IMR-90 (cell line): ENCODE measurements at regions not wholly inside any gene's neighbourhood (a gene's known extent, or its start where the extent isn't known, plus 50 kb on each side); places are given as distances from the start of the nearest gene placed in this dataset.

Experiments used
- ATAC-seq: fragments of 200-7000 bp; cut with Tn5 transposase; 2 replicates; pipeline ENCODE4 v1.9.1; 2020; ENCODE audit warnings: low read depth, mild to moderate bottlenecking, moderate library complexity
- BruUV-seq: library from RNA; stranded (reverse); fragments of 400-500 nt; replicated peaks from 2 replicates; lab custom pipeline; 2021; lab: Mats Ljungman, UMichigan
- CTCF ChIA-PET: fragments of 300-600 bp; formaldehyde crosslinking; extraction: SDS; loops from one replicate; lab custom pipeline; 2021; ENCODE audit warnings: antibody characterized with exemption; lab: Yijun Ruan, JAX
- POLR2A ChIA-PET: fragments of 300-600 bp; sonication (Branson Sonifier 250); formaldehyde crosslinking; loops from one replicate; lab custom pipeline; 2022; ENCODE audit warnings: antibody characterized with exemption; ENCODE audit not compliant: unreplicated experiment; lab: Charles Lee
- DNase-seq: peaks from one replicate; pipeline ENCODE4 v3.0.0; 2013
- H2AFZ ChIP-seq: replicated peaks from 2 replicates; pipeline ENCODE3; 2013; ENCODE audit warnings: low read length, mild to moderate bottlenecking; ENCODE audit not compliant: poor library complexity
- H2AK5ac ChIP-seq: 2 replicates; pipeline ENCODE4 v1.6.1; 2013; ENCODE audit warnings: low read depth, low read length, inconsistent platforms
- H2AK9ac ChIP-seq: replicated peaks from 2 replicates; pipeline ENCODE3; 2013; ENCODE audit warnings: mild to moderate bottlenecking, low read depth, low read length, moderate library complexity; ENCODE audit not compliant: poor library complexity
- H2BK120ac ChIP-seq: 2 replicates; pipeline ENCODE4 v1.6.1; 2013; ENCODE audit warnings: low read depth, low read length, inconsistent platforms
- H2BK15ac ChIP-seq: 3 replicates; pipeline ENCODE4 v1.6.1; 2013; ENCODE audit warnings: low read depth, low read length, inconsistent platforms
- H2BK20ac ChIP-seq: 2 replicates; pipeline ENCODE4 v1.6.1; 2013; ENCODE audit warnings: low read depth, mild to moderate bottlenecking, inconsistent platforms, low read length, moderate library complexity
- H2BK5ac ChIP-seq: 2 replicates; pipeline ENCODE4 v1.6.1; 2013; ENCODE audit warnings: mild to moderate bottlenecking, low read depth, low read length, inconsistent platforms; ENCODE audit not compliant: poor library complexity, severe bottlenecking
- H3K14ac ChIP-seq: replicated peaks from 2 replicates; pipeline ENCODE4 v1.6.1; 2013; ENCODE audit warnings: low read depth, low read length, inconsistent platforms
- H3K18ac ChIP-seq: 2 replicates; pipeline ENCODE4 v1.6.1; 2013; ENCODE audit warnings: low read depth, low read length, control low read depth
- H3K23ac ChIP-seq: 2 replicates; pipeline ENCODE4 v1.6.1; 2013; ENCODE audit warnings: low read depth, low read length, inconsistent platforms
- H3K27ac ChIP-seq: 2 replicates; pipeline ENCODE4 v1.5.1; 2013; ENCODE audit warnings: mild to moderate bottlenecking, control low read depth, low read length; ENCODE audit not compliant: insufficient read depth
- H3K27me3 ChIP-seq: 2 replicates; pipeline ENCODE4 v1.6.1; 2013; ENCODE audit warnings: low read length; ENCODE audit not compliant: control insufficient read depth, insufficient read depth
- H3K36me3 ChIP-seq: 2 replicates; pipeline ENCODE4 v1.6.1; 2013; ENCODE audit warnings: low read length, mixed read lengths; ENCODE audit not compliant: control insufficient read depth, insufficient read depth
- H3K4ac ChIP-seq: 2 replicates; pipeline ENCODE4 v1.6.1; 2013; ENCODE audit warnings: low read depth, low read length, inconsistent platforms
- H3K4me1 ChIP-seq: 2 replicates; pipeline ENCODE4 v1.6.1; 2013; ENCODE audit warnings: low read length, mixed read lengths; ENCODE audit not compliant: control insufficient read depth, insufficient read depth
- H3K4me2 ChIP-seq: 2 replicates; pipeline ENCODE4 v1.6.1; 2013; ENCODE audit warnings: low read depth, mild to moderate bottlenecking, control low read depth, low read length, moderate library complexity
- H3K4me3 ChIP-seq: 2 replicates; pipeline ENCODE4 v1.5.1; 2013; ENCODE audit warnings: low read depth, mild to moderate bottlenecking, control low read depth, low read length, moderate library complexity; ENCODE audit not compliant: insufficient read depth
- H3K56ac ChIP-seq: 2 replicates; pipeline ENCODE4 v1.6.1; 2013; ENCODE audit warnings: low read length, inconsistent platforms; ENCODE audit not compliant: insufficient read depth; ENCODE audit errors: extremely low read depth
- H3K79me1 ChIP-seq, 2 experiments: 2 replicates each; pipeline ENCODE4 v1.6.1; 2013; ENCODE audit warnings: low read length in 2 of 2, inconsistent platforms in 1 of 2, low read depth in 1 of 2
- H3K9ac ChIP-seq: 2 replicates; pipeline ENCODE4 v1.6.1; 2013; ENCODE audit warnings: low read depth, low read length, control low read depth
- H3K9me1 ChIP-seq: 2 replicates; pipeline ENCODE4 v1.6.1; 2013; ENCODE audit warnings: low read length, inconsistent platforms; ENCODE audit not compliant: insufficient read depth
- H3K9me3 ChIP-seq: 2 replicates; pipeline ENCODE4 v1.6.1; 2013; ENCODE audit warnings: low read length; ENCODE audit not compliant: control insufficient read depth, insufficient read depth
- H4K20me1 ChIP-seq: 2 replicates; pipeline ENCODE4 v1.6.1; 2013; ENCODE audit warnings: low read length, inconsistent platforms; ENCODE audit not compliant: insufficient read depth
- H4K5ac ChIP-seq: 2 replicates; pipeline ENCODE4 v1.6.1; 2013; ENCODE audit warnings: mild to moderate bottlenecking, low read depth, low read length, control low read depth
- H4K8ac ChIP-seq, 2 experiments: 2 replicates each; pipeline ENCODE4 v1.6.1; 2013; ENCODE audit warnings: low read depth in 2 of 2, low read length in 2 of 2, control low read depth in 1 of 2, inconsistent platforms in 1 of 2
- H4K91ac ChIP-seq: 2 replicates; pipeline ENCODE4 v1.6.1; 2013; ENCODE audit warnings: low read depth, low read length, inconsistent platforms; ENCODE audit not compliant: insufficient read depth
- BHLHE40 ChIP-seq: fragments of 150-350 bp; IDR thresholded peaks from 2 replicates; pipeline ENCODE4 v1.6.1; 2016; ENCODE audit warnings: mild to moderate bottlenecking, low read depth, low read length
- CEBPB ChIP-seq: IDR thresholded peaks from 2 replicates; pipeline ENCODE4 v1.6.1; 2012; ENCODE audit warnings: low read depth, low read length, improper control_type of control experiment
- CHD1 ChIP-seq: IDR thresholded peaks from 2 replicates; pipeline ENCODE4 v1.6.1; 2012; ENCODE audit warnings: low read depth, low read length, improper control_type of control experiment
- FOS ChIP-seq: fragments of 150-350 bp; IDR thresholded peaks from 2 replicates; pipeline ENCODE4 v1.6.1; 2016; ENCODE audit warnings: low read depth, low read length
- MAFK ChIP-seq: IDR thresholded peaks from 2 replicates; pipeline ENCODE4 v1.6.1; 2012; ENCODE audit warnings: low read depth, low read length, improper control_type of control experiment
- MAZ ChIP-seq: IDR thresholded peaks from 2 replicates; pipeline ENCODE4 v1.6.1; 2012; ENCODE audit warnings: low read depth, mild to moderate bottlenecking, low read length, improper control_type of control experiment, moderate library complexity, borderline replicate concordance
- MXI1 ChIP-seq: IDR thresholded peaks from 2 replicates; pipeline ENCODE4 v1.6.1; 2012; ENCODE audit warnings: low read depth, mild to moderate bottlenecking, low read length, moderate library complexity, borderline replicate concordance
- NFE2L2 ChIP-seq: fragments of 150-350 bp; IDR thresholded peaks from 2 replicates; pipeline ENCODE4 v1.6.1; 2016; ENCODE audit warnings: low read depth, mild to moderate bottlenecking, low read length
- POLR2A ChIP-seq: IDR thresholded peaks from 2 replicates; pipeline ENCODE4 v1.6.1; 2012; ENCODE audit warnings: mild to moderate bottlenecking, low read depth, low read length
- RAD21 ChIP-seq: IDR thresholded peaks from 2 replicates; pipeline ENCODE4 v1.6.1; 2012; ENCODE audit warnings: low read length, improper control_type of control experiment
- RCOR1 ChIP-seq: IDR thresholded peaks from 2 replicates; pipeline ENCODE4 v1.6.1; 2012; ENCODE audit warnings: mild to moderate bottlenecking, low read length, improper control_type of control experiment; ENCODE audit not compliant: insufficient replicate concordance
- RFX5 ChIP-seq: IDR thresholded peaks from 2 replicates; pipeline ENCODE4 v1.8.0; 2012; ENCODE audit warnings: low read depth, mild to moderate bottlenecking, low read length, moderate library complexity
- SMC3 ChIP-seq: fragments of 150-350 bp; IDR thresholded peaks from 2 replicates; pipeline ENCODE4 v1.6.1; 2016; ENCODE audit warnings: low read depth, mild to moderate bottlenecking, antibody characterized with exemption, low read length, moderate library complexity
- USF2 ChIP-seq: fragments of 150-350 bp; IDR thresholded peaks from 2 replicates; pipeline ENCODE4 v1.6.1; 2017; ENCODE audit warnings: mild to moderate bottlenecking, antibody characterized with exemption, low read length, low read depth
- WGBS, 2 experiments: methylation state at CpG; one replicate each; pipeline versions ENCODE4 v1.1.5 to v1.1.7; 2013; ENCODE audit warnings: missing lambda C conversion rate in 2 of 2; ENCODE audit not compliant: insufficient read length in 1 of 2; ENCODE audit errors: extremely low coverage in 2 of 2; 5-methylcytosine and 5-hydroxymethylcytosine counted together
- dilution Hi-C: fragments of 300-500 bp; cut with HindIII; formaldehyde crosslinking; loops from one replicate; pipeline ENCODE4 v1.14.3; 2018; ENCODE audit warnings: low sequenced_read_pairs; ENCODE audit not compliant: unreplicated experiment
- in situ Hi-C: fragments of 300-500 bp; cut with MboI; formaldehyde crosslinking; loops from 3 replicates; pipeline ENCODE4 v1.14.3; 2019; ENCODE audit warnings: low sequenced_read_pairs, inconsistent platforms, mixed read lengths
- intact Hi-C: fragments of 100-400 bp; cut with micrococcal nuclease; formaldehyde crosslinking; loops from 2 replicates; pipeline ENCODE4 v1.10.0; 2022
- TF ChIP-seq, protein P1 (sequence below): fragments of 150-350 bp; IDR thresholded peaks from 2 replicates; pipeline ENCODE4 v1.6.1; 2016; ENCODE audit warnings: low read depth, mild to moderate bottlenecking, low read length, moderate library complexity, borderline replicate concordance
- TF ChIP-seq, protein P2 (sequence below): conservative IDR thresholded peaks from 2 replicates; pipeline ENCODE4 v1.5.1; 2012; ENCODE audit warnings: mild to moderate bottlenecking, low read depth, low read length, improper control_type of control experiment

- Histone ChIP-seq H3K4me1 (no peaks in the 10 kb centered on the region), H3K27ac (no peak overlapping the region), H4K5ac (no peak overlapping the region), H3K56ac (no peak overlapping the region), H3K79me1 (no peaks in the 10 kb centered on the region), H4K8ac (no peak overlapping the region), H3K9me1 (no peaks in the 10 kb centered on the region), H4K20me1 (no peaks in the 10 kb centered on the region), H3K4me3 (no peak overlapping the region), H2AK5ac (no peak overlapping the region), H2BK15ac (no peak overlapping the region), H3K18ac (no peak overlapping the region), H3K4me2 (no peak overlapping the region), H4K91ac (no peak overlapping the region), H3K14ac (no peak overlapping the region), H2AFZ (no peak overlapping the region), H3K9me3 (no peaks in the 10 kb centered on the region), H2BK120ac (no peak overlapping the region), H2AK9ac (no peak overlapping the region), H2BK20ac (no peak overlapping the region), H3K4ac (no peak overlapping the region), H3K36me3 (no peaks in the 10 kb centered on the region), H3K9ac (no peak overlapping the region), H3K23ac (no peak overlapping the region), H2BK5ac (no peak overlapping the region), H3K27me3 (no peaks in the 10 kb centered on the region)
- WGBS, 2 experiments: no CpG with 5 or more reads among the region's 1 CpG
- no peak for ATAC-seq
- in situ Hi-C loops: no loop called here
- ChIA-PET POLR2A (no interaction called here), CTCF (interaction anchor here (0.6 kb wide), 1 partner anchor 26 kb away, joined by 5 read pairs; no protein-coding TSS in a partner anchor)
- BruUV-seq: no TSS peak
- TF ChIP-seq USF2: no peak
- TF ChIP-seq NFE2L2: no peak
- TF ChIP-seq SMC3: no peak
- no peak for TF ChIP-seq BHLHE40
- TF ChIP-seq, protein P1, sequence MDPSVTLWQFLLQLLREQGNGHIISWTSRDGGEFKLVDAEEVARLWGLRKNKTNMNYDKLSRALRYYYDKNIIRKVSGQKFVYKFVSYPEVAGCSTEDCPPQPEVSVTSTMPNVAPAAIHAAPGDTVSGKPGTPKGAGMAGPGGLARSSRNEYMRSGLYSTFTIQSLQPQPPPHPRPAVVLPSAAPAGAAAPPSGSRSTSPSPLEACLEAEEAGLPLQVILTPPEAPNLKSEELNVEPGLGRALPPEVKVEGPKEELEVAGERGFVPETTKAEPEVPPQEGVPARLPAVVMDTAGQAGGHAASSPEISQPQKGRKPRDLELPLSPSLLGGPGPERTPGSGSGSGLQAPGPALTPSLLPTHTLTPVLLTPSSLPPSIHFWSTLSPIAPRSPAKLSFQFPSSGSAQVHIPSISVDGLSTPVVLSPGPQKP: no peak
- TF ChIP-seq FOS: no peak
- TF ChIP-seq MXI1: no peak
- no peak for TF ChIP-seq POLR2A
- no peak for TF ChIP-seq RAD21
- TF ChIP-seq RFX5: no peak
- TF ChIP-seq, protein P2, sequence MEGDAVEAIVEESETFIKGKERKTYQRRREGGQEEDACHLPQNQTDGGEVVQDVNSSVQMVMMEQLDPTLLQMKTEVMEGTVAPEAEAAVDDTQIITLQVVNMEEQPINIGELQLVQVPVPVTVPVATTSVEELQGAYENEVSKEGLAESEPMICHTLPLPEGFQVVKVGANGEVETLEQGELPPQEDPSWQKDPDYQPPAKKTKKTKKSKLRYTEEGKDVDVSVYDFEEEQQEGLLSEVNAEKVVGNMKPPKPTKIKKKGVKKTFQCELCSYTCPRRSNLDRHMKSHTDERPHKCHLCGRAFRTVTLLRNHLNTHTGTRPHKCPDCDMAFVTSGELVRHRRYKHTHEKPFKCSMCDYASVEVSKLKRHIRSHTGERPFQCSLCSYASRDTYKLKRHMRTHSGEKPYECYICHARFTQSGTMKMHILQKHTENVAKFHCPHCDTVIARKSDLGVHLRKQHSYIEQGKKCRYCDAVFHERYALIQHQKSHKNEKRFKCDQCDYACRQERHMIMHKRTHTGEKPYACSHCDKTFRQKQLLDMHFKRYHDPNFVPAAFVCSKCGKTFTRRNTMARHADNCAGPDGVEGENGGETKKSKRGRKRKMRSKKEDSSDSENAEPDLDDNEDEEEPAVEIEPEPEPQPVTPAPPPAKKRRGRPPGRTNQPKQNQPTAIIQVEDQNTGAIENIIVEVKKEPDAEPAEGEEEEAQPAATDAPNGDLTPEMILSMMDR: no peak
- no peak for TF ChIP-seq CEBPB
- no peak for TF ChIP-seq CHD1
- TF ChIP-seq MAZ: no peak
- TF ChIP-seq MAFK: no peak
- no peak for TF ChIP-seq RCOR1
- intact Hi-C loops: no loop called here
- dilution Hi-C loops: no loop called here
- DNase-seq: no peak
Observed at GRCh38 chr10:53255661-53256205, 483.1 kb upstream of the MBL2 start.
